HL-60/S4 (cell line): ENCODE measurements at regions not wholly inside any gene's neighbourhood (a gene's known extent, or its start where the extent isn't known, plus 50 kb on each side); places are given as distances from the start of the nearest gene placed in this dataset.
"Not testable (repeated sequence)": the region's sequence is repeated elsewhere in the genome, so short reads cannot be mapped to it uniquely, and the experiment has no call there.

Source experiments
- in situ Hi-C: fragments of 300-500 bp; cut with MboI; formaldehyde crosslinking; loops from 2 replicates; pipeline ENCODE4 v1.14.3; 2022; ENCODE audit warnings: low sequenced_read_pairs

GRCh38 chr3:159875116-159875515 is 113.5 kb upstream of the IL12A start:
- in situ Hi-C loops, result no loop called here

GRCh38 chr3:159877924-159878323 is 110.7 kb upstream of the IL12A start:
- in situ Hi-C loops, result no loop called here

GRCh38 chr3:159879146-159879545 is 109.5 kb upstream of the IL12A start:
- in situ Hi-C loops, result no loop called here

GRCh38 chr3:159879598-159879997 is 109.0 kb upstream of the IL12A start:
- in situ Hi-C loops, result no loop called here

GRCh38 chr3:159881208-159881607 is 107.4 kb upstream of the IL12A start:
- in situ Hi-C loops, result no loop called here

GRCh38 chr3:159881828-159882309 is 106.8 kb upstream of the IL12A start:
- in situ Hi-C loops, result no loop called here

- in situ Hi-C loops, result no loop called here
Measured at GRCh38 chr3:159882367-159882766, 106.3 kb upstream of the IL12A start.

GRCh38 chr3:159882790-159883779 is 105.5 kb upstream of the IL12A start:
- in situ Hi-C loops, result no loop called here

- in situ Hi-C loops, result no loop called here
Measured at GRCh38 chr3:159884661-159885402, 103.8 kb upstream of the IL12A start.

- in situ Hi-C loops, result no loop called here
Measured at GRCh38 chr3:159886050-159886449, 102.6 kb upstream of the IL12A start.

- in situ Hi-C loops, result not testable (repeated sequence)
Measured at GRCh38 chr3:159886530-159886929, 102.1 kb upstream of the IL12A start.

- in situ Hi-C loops, result no loop called here
Measured at GRCh38 chr3:159887168-159887567, 101.5 kb upstream of the IL12A start.

GRCh38 chr3:159887911-159888310 is 100.7 kb upstream of the IL12A start:
- in situ Hi-C loops, result no loop called here

- in situ Hi-C loops, result no loop called here
Measured at GRCh38 chr3:159892171-159892795, 96.4 kb upstream of the IL12A start.

GRCh38 chr3:159892801-159893200 is 95.8 kb upstream of the IL12A start:
- in situ Hi-C loops, result no loop called here

GRCh38 chr3:159894386-159894785 is 94.2 kb upstream of the IL12A start:
- in situ Hi-C loops, result no loop called here

GRCh38 chr3:159895430-159895829 is 93.2 kb upstream of the IL12A start:
- in situ Hi-C loops, result no loop called here

GRCh38 chr3:159896543-159896942 is 92.1 kb upstream of the IL12A start:
- in situ Hi-C loops, result no loop called here

- in situ Hi-C loops, result no loop called here
Measured at GRCh38 chr3:159897331-159898075, 91.1 kb upstream of the IL12A start.

- in situ Hi-C loops, result no loop called here
Measured at GRCh38 chr3:159898147-159898546, 90.5 kb upstream of the IL12A start.

- in situ Hi-C loops, result no loop called here
Measured at GRCh38 chr3:159899166-159899565, 89.5 kb upstream of the IL12A start.
